K562 (cell line): ENCODE measurements at regions not wholly inside any gene's neighbourhood (a gene's known extent, or its start where the extent isn't known, plus 50 kb on each side); places are given as distances from the start of the nearest gene placed in this dataset.
A peak's percentile ranks its signal among the peaks of the same experiment; 100 is the strongest.

Experiments
- ATAC-seq: fragments of 200-7000 bp; cut with Tn5 transposase; 3 replicates; pipeline ENCODE4 v1.9.1; 2020; ENCODE audit warnings: moderate library complexity
- BruUV-seq: library from RNA; stranded (reverse); fragments of 400-500 nt; replicated peaks from 2 replicates; lab custom pipeline; 2021; lab: Mats Ljungman, UMichigan
- CTCF ChIA-PET: fragments of 300-600 bp; formaldehyde crosslinking; extraction: SDS; loops from one replicate; lab custom pipeline; 2021; ENCODE audit warnings: low intra/inter-chr PET ratio; lab: Yijun Ruan, JAX
- POLR2A ChIA-PET: fragments of 300-600, 350-650 bp; sonication (Branson Sonifier 250); formaldehyde crosslinking; extraction: SDS; loops from one replicate; lab custom pipeline; 2021; ENCODE audit warnings: antibody characterized with exemption, inconsistent platforms; lab: Yijun Ruan, JAX
- DNase-seq, 4 experiments: peaks; one replicate each; pipeline versions ENCODE4 v3.0.0 to v3.0.0-alpha.2; 2011 to 2018; ENCODE audit warnings: low spot score in 3 of 4, mixed read lengths in 3 of 4; ENCODE audit errors: extremely low read depth in 1 of 4
- FAIRE-seq: peaks from 2 replicates; lab custom pipeline; 2011; peaks lifted over from hg19 to GRCh38; lab: Jason Lieb, UNC
- H2AFZ ChIP-seq: 2 replicates; pipeline ENCODE4 v1.6.0; 2011; ENCODE audit warnings: low read depth, low read length, control low read depth, inconsistent platforms
- H3K27ac ChIP-seq: fragments of 200-600 bp; 3 replicates; pipeline ENCODE4 v1.8.0; 2011; ENCODE audit warnings: low read depth, mild to moderate bottlenecking, control low read depth, inconsistent platforms, low read length, moderate library complexity, mixed read lengths; ENCODE audit errors: extremely low read depth
- H3K27me3 ChIP-seq, 2 experiments: fragments of 300-600 bp in 1 of 2; 2 replicates in 1 of 2; 3 replicates in 1 of 2; pipeline versions ENCODE4 v1.6.0 to v1.8.0; 2011; ENCODE audit warnings: inconsistent platforms in 2 of 2, low read length in 2 of 2, mild to moderate bottlenecking in 1 of 2, mixed read lengths in 1 of 2, moderate library complexity in 1 of 2; ENCODE audit not compliant: control insufficient read depth in 2 of 2, insufficient read depth in 2 of 2
- H3K36me3 ChIP-seq: fragments of 300-600 bp; 3 replicates; pipeline ENCODE4 v1.8.0; 2011; ENCODE audit warnings: mild to moderate bottlenecking, low read length, inconsistent platforms; ENCODE audit not compliant: control insufficient read depth, insufficient read depth
- H3K4me1 ChIP-seq, 2 experiments: fragments of 200-600 bp in 1 of 2; replicated peaks in 1 of 2; 2 replicates in 1 of 2; 3 replicates in 1 of 2; pipeline versions ENCODE4 v1.5.1 to v1.8.0; 2011; ENCODE audit warnings: inconsistent platforms in 2 of 2, low read length in 2 of 2, mild to moderate bottlenecking in 1 of 2, mixed read lengths in 1 of 2, moderate library complexity in 1 of 2; ENCODE audit not compliant: control insufficient read depth in 2 of 2, insufficient read depth in 2 of 2
- H3K4me2 ChIP-seq: 2 replicates; pipeline ENCODE4 v1.6.1; 2011; ENCODE audit warnings: low read length, control low read depth, inconsistent platforms, mixed read lengths; ENCODE audit not compliant: insufficient read depth
- H3K4me3 ChIP-seq: fragments of 200-600 bp; sonication (generic), shearing (Covaris generic); 2 replicates; pipeline ENCODE4 v1.5.1; 2016; ENCODE audit warnings: control low read depth, inconsistent platforms
- H3K79me2 ChIP-seq: fragments of 200-600 bp; 3 replicates; pipeline ENCODE4 v1.8.0; 2011; ENCODE audit warnings: low read length, inconsistent platforms; ENCODE audit not compliant: control insufficient read depth, insufficient read depth
- H3K9ac ChIP-seq, 2 experiments: 2 replicates each; pipeline versions ENCODE4 v1.6.0 to v1.6.1; 2011; ENCODE audit warnings: low read depth in 2 of 2, low read length in 2 of 2, control low read depth in 1 of 2, inconsistent platforms in 1 of 2, mild to moderate bottlenecking in 1 of 2, mixed read lengths in 1 of 2; ENCODE audit not compliant: insufficient read depth in 1 of 2
- H3K9me1 ChIP-seq: one replicate; pipeline ENCODE4 v1.6.0; 2011; ENCODE audit warnings: inconsistent platforms, mild to moderate bottlenecking, low read length, moderate library complexity; ENCODE audit not compliant: control insufficient read depth, insufficient read depth
- H3K9me3 ChIP-seq: replicated peaks from 2 replicates; pipeline ENCODE4 v1.5.1; 2011; ENCODE audit warnings: low read depth, low read length, inconsistent platforms; ENCODE audit not compliant: control insufficient read depth, insufficient read depth
- H4K20me1 ChIP-seq: replicated peaks from 2 replicates; pipeline ENCODE4 v1.6.1; 2011; ENCODE audit warnings: low read length, inconsistent platforms, mixed read lengths; ENCODE audit not compliant: control insufficient read depth, insufficient read depth
- C11orf30 ChIP-seq: fragments of 450-650 bp; IDR thresholded peaks from 2 replicates; pipeline ENCODE4 v1.6.1; 2016; ENCODE audit warnings: low read depth, mild to moderate bottlenecking
- CBFA2T2 ChIP-seq: fragments of 450-650 bp; conservative IDR thresholded peaks from 2 replicates; pipeline ENCODE4 v1.6.1; 2017; ENCODE audit warnings: mild to moderate bottlenecking
- CEBPB ChIP-seq: fragments of 450-650 bp; IDR thresholded peaks from 2 replicates; pipeline ENCODE4 v1.6.1; 2016; ENCODE audit warnings: missing genetic modification characterization, missing compliant biosample characterization
- E2F1 ChIP-seq: sonication (generic); formaldehyde crosslinking; IDR thresholded peaks from 2 replicates; pipeline ENCODE4 v1.8.1; 2023; ENCODE audit warnings: mild to moderate bottlenecking, missing genetic modification reagents, moderate library complexity
- HNRNPK ChIP-seq: fragments of 200-400 bp; formaldehyde crosslinking; IDR thresholded peaks from one replicate; pipeline ENCODE4 v1.6.1; 2018; ENCODE audit warnings: mild to moderate bottlenecking, low read depth, low read length; ENCODE audit not compliant: poor library complexity, severe bottlenecking
- MAFF ChIP-seq: IDR thresholded peaks from 2 replicates; pipeline ENCODE4 v1.6.1; 2012; ENCODE audit warnings: low read length, improper control_type of control experiment
- MAFG ChIP-seq: fragments of 450-650 bp; conservative IDR thresholded peaks from 2 replicates; pipeline ENCODE4 v1.6.1; 2016; ENCODE audit warnings: missing genetic modification characterization, missing compliant biosample characterization
- MAFK ChIP-seq: IDR thresholded peaks from 2 replicates; pipeline ENCODE4 v1.6.1; 2011; ENCODE audit warnings: low read length, improper control_type of control experiment
- RBM17 ChIP-seq: fragments of 200-400 bp; formaldehyde crosslinking; IDR thresholded peaks from 2 replicates; pipeline ENCODE4 v1.6.1; 2017; ENCODE audit warnings: low read depth, mild to moderate bottlenecking, low read length, borderline replicate concordance
- SMAD2 ChIP-seq: fragments of 150-350 bp; IDR thresholded peaks from 2 replicates; pipeline ENCODE4 v1.6.1; 2014; ENCODE audit warnings: low read depth, mild to moderate bottlenecking, low read length
- ZNF140 ChIP-seq: fragments of 250-450 bp; sonication (Bioruptor Pico); IDR thresholded peaks from 2 replicates; pipeline ENCODE4 v1.8.0; 2021; ENCODE audit warnings: moderate library complexity, mild to moderate bottlenecking, inconsistent platforms
- ZNF347 ChIP-seq: fragments of 450-650 bp; formaldehyde crosslinking; IDR thresholded peaks from 2 replicates; pipeline ENCODE4 v1.4.0; 2020; ENCODE audit warnings: low read depth, mild to moderate bottlenecking, moderate library complexity
- WGBS: fragments of 100-300 bp; shearing (Covaris generic); methylation state at CpG from one replicate; pipeline ENCODE4 v1.1.6; 2016; ENCODE audit warnings: low coverage, mixed read lengths; ENCODE audit not compliant: insufficient coverage; ENCODE audit errors: missing lambda C conversion rate; 5-methylcytosine and 5-hydroxymethylcytosine counted together
- in situ Hi-C: fragments of 300-500 bp; cut with MboI; formaldehyde crosslinking; loops from 4 replicates; pipeline ENCODE4 v1.15.0; 2018; ENCODE audit warnings: inconsistent platforms, mixed read lengths
- intact Hi-C: fragments of 100-400 bp; cut with micrococcal nuclease; formaldehyde crosslinking; loops from 2 replicates; pipeline ENCODE4 v1.14.2; 2022

- FAIRE-seq (no peak), DNase-seq (no peak), ATAC-seq (no peak)
- no peaks in the 10 kb centered on the region for H3K4me1 ChIP-seq
- in situ Hi-C loops, result no loop called here
- H3K79me2 ChIP-seq, result no peaks in the 10 kb centered on the region
- CTCF ChIA-PET, result no interaction called here
- no peak overlapping the region for H3K9ac ChIP-seq
- no peaks in the 10 kb centered on the region for H4K20me1 ChIP-seq
- intact Hi-C loops, result no loop called here
- H3K36me3 ChIP-seq, result no peaks in the 10 kb centered on the region
- H3K4me3 ChIP-seq, result no peak overlapping the region
- no TSS peak for BruUV-seq
- H3K27me3 ChIP-seq, result no peaks in the 10 kb centered on the region
- no peak overlapping the region for H3K4me2 ChIP-seq
- no peak overlapping the region for H2AFZ ChIP-seq
- POLR2A ChIA-PET, result no interaction called here
- no peak overlapping the region for H3K27ac ChIP-seq
- no peaks in the 10 kb centered on the region for H3K9me1 ChIP-seq
- H3K9me3 ChIP-seq, result no peaks in the 10 kb centered on the region
- TF ChIP-seq CBFA2T2, result no peak
Observed at GRCh38 chr11:37104380-37104779, 506.3 kb upstream of the RAG2 start.

DNA sequence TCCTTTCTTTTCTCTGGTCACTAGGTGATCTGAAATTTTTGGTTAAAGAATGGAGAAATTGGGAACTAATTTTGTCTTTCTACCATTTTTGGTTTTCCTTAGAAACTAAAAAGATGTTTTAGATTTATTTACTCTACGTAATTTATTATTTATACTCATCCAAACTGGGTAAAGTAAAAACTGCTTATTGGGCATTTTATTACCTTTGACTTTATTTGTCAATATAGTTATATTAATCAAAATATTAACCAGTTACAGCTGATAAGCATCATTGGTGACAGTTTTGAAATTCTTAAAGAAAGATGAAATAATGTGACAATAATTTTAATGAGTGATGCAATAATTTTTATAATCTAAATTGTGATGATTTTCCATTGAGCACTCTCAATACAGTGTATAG, 502.0 kb upstream of the RAG2 start:
- H3K4me3 ChIP-seq, result no peak overlapping the region
- H3K36me3 ChIP-seq, result no peaks in the 10 kb centered on the region
- no peak overlapping the region for H2AFZ ChIP-seq
- no peak overlapping the region for H3K4me2 ChIP-seq
- FAIRE-seq (no peak), DNase-seq (no peak), ATAC-seq (no peak)
- no peaks in the 10 kb centered on the region for H3K9me3 ChIP-seq
- ChIA-PET POLR2A (no interaction called here), CTCF (no interaction called here)
- H3K9me1 ChIP-seq, result no peaks in the 10 kb centered on the region
- intact Hi-C loops, result no loop called here
- 0% methylated on average over 1 of the region's 1 CpG for WGBS
- H3K27me3 ChIP-seq, result no peaks in the 10 kb centered on the region
- no TSS peak for BruUV-seq
- in situ Hi-C loops, result no loop called here
- no peaks in the 10 kb centered on the region for H3K4me1 ChIP-seq
- H3K79me2 ChIP-seq, result no peaks in the 10 kb centered on the region
- no peaks in the 10 kb centered on the region for H4K20me1 ChIP-seq
- H3K27ac ChIP-seq, result no peak overlapping the region
- H3K9ac ChIP-seq, result no peak overlapping the region
- TF ChIP-seq HNRNPK (no peak), MAFK (peak; percentile 39; the same call in 1 of the 2 replicates), RBM17 (no peak), C11orf30 (peak; percentile 49; the same call in 1 of the 2 replicates), CEBPB (tag) (peak; percentile 29; the same call in 1 of the 2 replicates), E2F1 (CRISPR knock-in tag) (no peak), SMAD2 (no peak), ZNF347 (CRISPR knock-in tag) (no peak), MAFG (tag) (peak; percentile 70), ZNF140 (CRISPR knock-in tag) (no peak), MAFF (peak; percentile 15; the same call in 1 of the 2 replicates)
